Fibroblast of the aortic adventitia (primary cell): ENCODE measurements at regions not wholly inside any gene's neighbourhood (a gene's known extent, or its start where the extent isn't known, plus 50 kb on each side); places are given as distances from the start of the nearest gene placed in this dataset.

Experiments
- DNase-seq: peaks from one replicate; pipeline ENCODE4 v3.0.0-alpha.2; 2010; ENCODE audit warnings: low read depth
- H3K4me3 ChIP-seq: 2 replicates; pipeline ENCODE4 v1.5.1; 2011; ENCODE audit warnings: low read depth, mild to moderate bottlenecking, control low read depth, low read length, moderate library complexity
- TF ChIP-seq, protein P1 (sequence below): IDR thresholded peaks from 2 replicates; pipeline ENCODE4 v1.5.1; 2011; ENCODE audit warnings: mild to moderate bottlenecking, low read length, control low read depth, inconsistent platforms; ENCODE audit not compliant: insufficient read depth

- no peak overlapping the region for H3K4me3 ChIP-seq
- TF ChIP-seq, protein P1, sequence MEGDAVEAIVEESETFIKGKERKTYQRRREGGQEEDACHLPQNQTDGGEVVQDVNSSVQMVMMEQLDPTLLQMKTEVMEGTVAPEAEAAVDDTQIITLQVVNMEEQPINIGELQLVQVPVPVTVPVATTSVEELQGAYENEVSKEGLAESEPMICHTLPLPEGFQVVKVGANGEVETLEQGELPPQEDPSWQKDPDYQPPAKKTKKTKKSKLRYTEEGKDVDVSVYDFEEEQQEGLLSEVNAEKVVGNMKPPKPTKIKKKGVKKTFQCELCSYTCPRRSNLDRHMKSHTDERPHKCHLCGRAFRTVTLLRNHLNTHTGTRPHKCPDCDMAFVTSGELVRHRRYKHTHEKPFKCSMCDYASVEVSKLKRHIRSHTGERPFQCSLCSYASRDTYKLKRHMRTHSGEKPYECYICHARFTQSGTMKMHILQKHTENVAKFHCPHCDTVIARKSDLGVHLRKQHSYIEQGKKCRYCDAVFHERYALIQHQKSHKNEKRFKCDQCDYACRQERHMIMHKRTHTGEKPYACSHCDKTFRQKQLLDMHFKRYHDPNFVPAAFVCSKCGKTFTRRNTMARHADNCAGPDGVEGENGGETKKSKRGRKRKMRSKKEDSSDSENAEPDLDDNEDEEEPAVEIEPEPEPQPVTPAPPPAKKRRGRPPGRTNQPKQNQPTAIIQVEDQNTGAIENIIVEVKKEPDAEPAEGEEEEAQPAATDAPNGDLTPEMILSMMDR, result no peak
Measured at GRCh38 chr3:135632556-135633065, 332.9 kb upstream of the PPP2R3A start.

GRCh38 chr3:135633078-135633477 is 332.4 kb upstream of the PPP2R3A start:
- TF ChIP-seq, protein P1, result no peak
- no peak for DNase-seq
- H3K4me3 ChIP-seq, result no peak overlapping the region

More at GRCh38 chr3:135632556-135633065, 332.9 kb upstream of the PPP2R3A start:
- no peak for DNase-seq

GRCh38 chr3:135636596-135636995 is 328.9 kb upstream of the PPP2R3A start:
- H3K4me3 ChIP-seq, result no peak overlapping the region
- no peak for DNase-seq
- TF ChIP-seq, protein P1, result no peak

- TF ChIP-seq, protein P1, result no peak
- no peak overlapping the region for H3K4me3 ChIP-seq
- DNase-seq, result no peak
Measured at GRCh38 chr3:135637013-135637412, 328.5 kb upstream of the PPP2R3A start.

GRCh38 chr3:135641761-135642160 is 323.8 kb upstream of the PPP2R3A start:
- TF ChIP-seq, protein P1, result no peak

GRCh38 chr3:135645541-135645940 is 320.0 kb upstream of the PPP2R3A start:
- H3K4me3 ChIP-seq, result no peak overlapping the region
- no peak for DNase-seq
- TF ChIP-seq, protein P1, result no peak

More at GRCh38 chr3:135641761-135642160, 323.8 kb upstream of the PPP2R3A start:
- H3K4me3 ChIP-seq, result no peak overlapping the region
- DNase-seq, result no peak

GRCh38 chr3:135646873-135647272 is 318.7 kb upstream of the PPP2R3A start:
- TF ChIP-seq, protein P1, result no peak
- H3K4me3 ChIP-seq, result no peak overlapping the region
- no peak for DNase-seq
